Heart left ventricle (tissue), 16 donors: ENCODE measurements at regions not wholly inside any gene's neighbourhood (a gene's known extent, or its start where the extent isn't known, plus 50 kb on each side); places are given as distances from the start of the nearest gene placed in this dataset.

Experiments
- ATAC-seq, 4 donors: fragments of 200-7000 bp; cut with Tn5 transposase; one replicate each; pipeline ENCODE4 v1.9.1; 2020 to 2022; ENCODE audit warnings: moderate library complexity in 4 of 4, mild to moderate bottlenecking in 3 of 4, moderate number of reproducible peaks in 1 of 4
- DNase-seq, 5 donors: peaks; one replicate each; pipeline ENCODE4 v3.0.0-alpha.2; 2020
- H3K27ac ChIP-seq, 12 donors: fragments of 200-600 bp; sonication (generic) in 4 of 12; one replicate each; pipeline versions ENCODE4 v1.5.0 to v1.8.0; 2016 to 2022; ENCODE audit warnings: mild to moderate bottlenecking in 2 of 12
- H3K27me3 ChIP-seq, 9 donors: fragments of 200-600 bp; sonication (generic) in 2 of 9; one replicate each; pipeline versions ENCODE4 v1.5.1 to v1.8.0; 2016 to 2022; ENCODE audit warnings: mild to moderate bottlenecking in 3 of 9
- H3K36me3 ChIP-seq, 9 donors: fragments of 200-600 bp; sonication (generic) in 2 of 9; one replicate each; pipeline versions ENCODE4 v1.5.0 to v1.8.0; 2018 to 2022; ENCODE audit warnings: mild to moderate bottlenecking in 2 of 9
- H3K4me1 ChIP-seq, 12 donors: fragments of 200-600 bp; sonication (generic) in 4 of 12; one replicate each; pipeline versions ENCODE4 v1.5.0 to v1.8.0; 2016 to 2022; ENCODE audit warnings: mild to moderate bottlenecking in 3 of 12
- H3K4me3 ChIP-seq, 12 donors: fragments of 200-600 bp; sonication (generic) in 4 of 12; one replicate each; pipeline versions ENCODE4 v1.5.0 to v1.8.0; 2017 to 2022; ENCODE audit warnings: mild to moderate bottlenecking in 9 of 12, moderate library complexity in 4 of 12
- H3K9me3 ChIP-seq, 12 donors: fragments of 200-600 bp; sonication (generic) in 4 of 12; one replicate each; pipeline versions ENCODE4 v1.5.0 to v1.8.0; 2016 to 2022; ENCODE audit warnings: mild to moderate bottlenecking in 1 of 12
- POLR2A ChIP-seq, 2 donors: fragments of 450-650 bp; IDR thresholded peaks; one replicate each; pipeline ENCODE4 v1.6.1; 2017; ENCODE audit warnings: antibody characterized with exemption in 2 of 2, mild to moderate bottlenecking in 2 of 2, moderate library complexity in 2 of 2
- WGBS, 4 donors: extraction: QIAGEN DNeasy Blood & Tissue Kit in 2 of 4; methylation state at CpG; one replicate each; pipeline versions ENCODE4 v1.1.5 to v1.1.7; 2013 to 2018; 5-methylcytosine and 5-hydroxymethylcytosine counted together
- intact Hi-C, 10 donors: fragments of 100-400 bp; cut with DNase I; formaldehyde crosslinking; loops; one replicate each; pipeline versions ENCODE4 v1.11.1 to v1.14.2; 2022
- TF ChIP-seq, protein P1 (sequence below), 12 donors: fragments of 200-600 bp; sonication (generic) in 4 of 12; IDR thresholded peaks; one replicate each; pipeline versions ENCODE4 v1.5.0 to v1.8.0; 2018 to 2022; ENCODE audit warnings: antibody characterized with exemption in 12 of 12, mild to moderate bottlenecking in 5 of 12
- donor health status: ischemic (EF 13 %, LVEDD 7.1; RV severe dilation, severe dysfunction).
- donor health status: healthy with polysubstance abuse.
- donor health status: DM: no; HTN: yes; CAD: no.
- donor health status: DM: no; HTN: no; CAD: no.
- donor health status: ischemic (EF 25% LVEDD 6.9; RV normal size, moderate dysfunction).
- donor health status: ischemic (EF 25% LVEDD 5.7; RV mildly dilated, moderate dysfunction).
- donor health status: healthy.
- donor health status: DM: yes; HTN: yes; CAD: no.
- donor health status: ischemic (EF 35%, LVEDD 5.7; RV mildly dilated, moderate dysfunction).
- donor health status: nonischemic (EF 11% LVEDD 7.7; RV severe dilation, severe dysfunction).
- donor health status: DM: yes; HTN: yes; CAD: no.
- donor health status: PGD.
- donor health status: ischemic (EF 29% LVEDD 5.4; RV normal size, mild dysfunction).
- donor health status: nonischemic (EF 23%, LVEDD 6.1; RV moderate dilation, normal function).

DNA sequence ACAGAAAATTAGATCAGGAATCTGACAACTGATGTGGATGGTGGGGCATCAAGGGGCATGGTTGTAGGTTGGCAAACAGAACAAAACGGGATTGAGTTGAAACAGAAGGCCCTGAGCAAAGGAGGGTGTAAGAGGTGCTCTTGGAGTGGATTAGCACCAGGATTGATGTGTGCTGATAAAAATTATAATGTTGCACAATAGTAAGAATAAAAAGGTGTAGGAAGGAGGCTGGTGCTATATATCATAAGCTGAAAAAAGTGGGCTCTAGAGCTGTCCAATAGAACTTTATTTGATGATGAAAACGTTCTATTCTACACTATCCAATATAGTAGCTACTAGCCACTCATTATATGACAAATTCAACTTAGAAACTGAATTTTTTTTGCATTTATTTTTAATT, 263.1 kb upstream of the GYPC start:
- Histone ChIP-seq H3K27ac (no peak overlapping the region), H3K4me3 (no peak overlapping the region), H3K9me3 (no peaks in the 10 kb centered on the region), H3K4me1 (no peaks in the 10 kb centered on the region), H3K36me3 (no peaks in the 10 kb centered on the region), H3K27me3 (no peaks in the 10 kb centered on the region)
- 59 to 68% (median 64%) methylated on average over 2 of the region's 2 CpGs for WGBS, 4 donors
- TF ChIP-seq POLR2A (IDR thresholded peaks at IDR 0.05), result no peak
- TF ChIP-seq, protein P1, sequence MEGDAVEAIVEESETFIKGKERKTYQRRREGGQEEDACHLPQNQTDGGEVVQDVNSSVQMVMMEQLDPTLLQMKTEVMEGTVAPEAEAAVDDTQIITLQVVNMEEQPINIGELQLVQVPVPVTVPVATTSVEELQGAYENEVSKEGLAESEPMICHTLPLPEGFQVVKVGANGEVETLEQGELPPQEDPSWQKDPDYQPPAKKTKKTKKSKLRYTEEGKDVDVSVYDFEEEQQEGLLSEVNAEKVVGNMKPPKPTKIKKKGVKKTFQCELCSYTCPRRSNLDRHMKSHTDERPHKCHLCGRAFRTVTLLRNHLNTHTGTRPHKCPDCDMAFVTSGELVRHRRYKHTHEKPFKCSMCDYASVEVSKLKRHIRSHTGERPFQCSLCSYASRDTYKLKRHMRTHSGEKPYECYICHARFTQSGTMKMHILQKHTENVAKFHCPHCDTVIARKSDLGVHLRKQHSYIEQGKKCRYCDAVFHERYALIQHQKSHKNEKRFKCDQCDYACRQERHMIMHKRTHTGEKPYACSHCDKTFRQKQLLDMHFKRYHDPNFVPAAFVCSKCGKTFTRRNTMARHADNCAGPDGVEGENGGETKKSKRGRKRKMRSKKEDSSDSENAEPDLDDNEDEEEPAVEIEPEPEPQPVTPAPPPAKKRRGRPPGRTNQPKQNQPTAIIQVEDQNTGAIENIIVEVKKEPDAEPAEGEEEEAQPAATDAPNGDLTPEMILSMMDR (IDR thresholded peaks at IDR 0.05), result no peak
- ATAC-seq, result no peak
- intact Hi-C loops, result no loop called here
- DNase-seq, result no peak

DNA sequence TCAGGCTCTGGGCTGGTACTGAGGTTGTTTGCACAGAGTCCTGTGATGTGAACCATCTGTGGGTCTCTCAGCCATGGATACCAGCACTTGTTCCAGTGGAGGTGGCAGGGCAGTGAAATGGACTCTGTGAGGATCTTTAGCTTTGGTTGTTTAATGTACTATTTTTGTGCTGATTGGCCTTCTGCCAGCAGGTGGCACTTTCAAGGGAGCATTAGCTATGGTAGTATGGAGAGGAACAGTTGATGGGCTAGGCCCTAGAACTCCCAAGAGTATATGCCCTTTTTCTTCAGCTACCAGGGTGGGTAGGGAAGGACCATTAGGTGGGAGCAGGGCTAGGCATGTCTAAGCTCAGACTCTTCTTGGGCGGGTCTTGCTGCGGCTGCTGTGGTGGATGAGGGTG, 257.0 kb upstream of the GYPC start:
- H3K9me3 ChIP-seq, result no peaks in the 10 kb centered on the region
- TF ChIP-seq, protein P1 (IDR thresholded peaks at IDR 0.05), result no peak
- TF ChIP-seq POLR2A (IDR thresholded peaks at IDR 0.05), result no peak
- H3K4me1 ChIP-seq, result no peaks in the 10 kb centered on the region
- no peaks in the 10 kb centered on the region for H3K36me3 ChIP-seq
- WGBS, 4 donors, result 96 to 100% (median 98%) methylated on average over 2 of the region's 2 CpGs
- ATAC-seq (no peak), DNase-seq (no peak)
- H3K4me3 ChIP-seq, result no peak overlapping the region
- H3K27ac ChIP-seq, result no peak overlapping the region
- no peaks in the 10 kb centered on the region for H3K27me3 ChIP-seq
- intact Hi-C loops, result no loop called here

DNA sequence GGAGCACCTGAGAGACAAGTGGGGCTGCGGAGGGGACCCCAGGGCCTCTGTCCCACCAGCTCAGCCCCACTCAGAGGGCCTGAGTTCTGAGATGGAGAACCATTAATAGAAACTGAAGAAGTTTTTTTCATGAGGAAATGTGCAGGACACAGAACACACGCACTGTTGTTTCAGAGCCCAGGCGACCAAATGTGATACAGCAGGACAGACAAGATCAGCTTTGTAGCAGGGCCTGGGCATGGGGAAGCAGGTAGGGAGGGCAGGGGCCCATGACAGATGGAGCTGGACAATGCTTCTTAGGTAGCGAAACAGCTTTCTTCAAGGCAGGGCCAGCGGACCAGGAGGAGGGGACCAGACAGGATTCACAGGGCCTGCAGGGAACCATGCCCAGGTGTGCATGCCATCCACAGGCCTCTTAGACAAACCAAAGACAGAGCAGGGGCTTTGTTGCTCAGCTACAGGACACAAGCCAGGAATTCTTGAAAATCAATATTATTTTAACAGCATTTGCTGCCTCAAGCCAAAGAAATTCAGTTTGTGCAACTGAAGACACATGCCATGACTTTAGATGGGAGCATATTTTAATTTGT, 252.8 kb upstream of the GYPC start:
- Histone ChIP-seq H3K9me3 (no peaks in the 10 kb centered on the region), H3K4me1 (no peaks in the 10 kb centered on the region), H3K27ac (no peak overlapping the region), H3K36me3 (no peaks in the 10 kb centered on the region), H3K27me3 (no peaks in the 10 kb centered on the region), H3K4me3 (no peak overlapping the region)
- TF ChIP-seq, protein P1 (IDR thresholded peaks at IDR 0.05), result no peak
- TF ChIP-seq POLR2A (IDR thresholded peaks at IDR 0.05), result no peak
- intact Hi-C loops, result no loop called here
- WGBS, 4 donors, result 89 to 95% (median 95%) methylated on average over 4 to 5 of the region's 5 CpGs
- ATAC-seq (no peak), DNase-seq (no peak)

DNA sequence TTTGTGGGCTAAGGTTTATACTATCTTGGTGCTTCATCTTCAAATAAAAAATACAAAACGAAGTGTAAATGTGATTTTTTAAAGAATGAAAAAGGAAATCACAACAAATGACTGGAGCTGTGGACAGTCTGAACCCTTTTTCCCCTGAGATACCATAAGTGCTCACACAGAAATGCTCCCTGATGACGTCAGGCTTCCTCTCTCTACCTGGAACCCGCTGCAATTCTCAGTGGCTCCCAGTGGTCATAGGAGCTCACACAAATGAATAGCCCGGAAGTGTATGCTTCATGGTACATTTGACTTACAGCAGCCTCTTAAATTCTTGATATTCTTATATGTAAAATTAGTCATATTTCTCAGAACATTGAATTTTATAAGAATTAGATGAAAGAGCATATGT, 249.7 kb upstream of the GYPC start:
- H3K36me3 ChIP-seq, result no peaks in the 10 kb centered on the region
- TF ChIP-seq, protein P1 (IDR thresholded peaks at IDR 0.05), result no peak
- no peak for TF ChIP-seq POLR2A (IDR thresholded peaks at IDR 0.05)
- no peaks in the 10 kb centered on the region for H3K9me3 ChIP-seq
- ATAC-seq (no peak), DNase-seq (no peak)
- WGBS, 4 donors, result 74 to 84% (median 77%) methylated on average over 4 of the region's 4 CpGs
- H3K4me1 ChIP-seq, result no peaks in the 10 kb centered on the region
- intact Hi-C loops, result no loop called here
- no peak overlapping the region for H3K4me3 ChIP-seq
- no peak overlapping the region for H3K27ac ChIP-seq
- no peaks in the 10 kb centered on the region for H3K27me3 ChIP-seq
